GM19467 (cell line): ENCODE measurements at regions not wholly inside any gene's neighbourhood (a gene's known extent, or its start where the extent isn't known, plus 50 kb on each side); places are given as distances from the start of the nearest gene placed in this dataset.

Experiments
- ATAC-seq: cut with Tn5 transposase; IDR thresholded peaks from one replicate; pipeline ENCODE4 v1.9.1; 2021; ENCODE audit warnings: mild to moderate bottlenecking, moderate library complexity; ENCODE audit not compliant: unreplicated experiment

GRCh38 chr4:60116592-60116991, 1083.5 kb upstream of the ADGRL3 start:
- ATAC-seq, result no peak

GRCh38 chr4:60117726-60118323, 1082.3 kb upstream of the ADGRL3 start:
- ATAC-seq, result no peak

- ATAC-seq, result no peak
Measured at GRCh38 chr4:60122820-60123219, 1077.3 kb upstream of the ADGRL3 start.

GRCh38 chr4:60128888-60129287, 1071.2 kb upstream of the ADGRL3 start:
- ATAC-seq, result no peak

GRCh38 chr4:60129740-60130139, 1070.4 kb upstream of the ADGRL3 start:
- no peak for ATAC-seq

- no peak for ATAC-seq
Measured at GRCh38 chr4:60133375-60133774, 1066.8 kb upstream of the ADGRL3 start.

GRCh38 chr4:60134099-60134498, 1066.0 kb upstream of the ADGRL3 start:
- no peak for ATAC-seq

GRCh38 chr4:60155088-60155487, 1045.0 kb upstream of the ADGRL3 start:
- ATAC-seq, result no peak

- ATAC-seq, result no peak
Measured at GRCh38 chr4:60173103-60173502, 1027.0 kb upstream of the ADGRL3 start.

- no peak for ATAC-seq
Measured at GRCh38 chr4:60173718-60174117, 1026.4 kb upstream of the ADGRL3 start.

GRCh38 chr4:60175241-60175640, 1024.9 kb upstream of the ADGRL3 start:
- no peak for ATAC-seq

- ATAC-seq, result no peak
Measured at GRCh38 chr4:60187428-60187827, 1012.7 kb upstream of the ADGRL3 start.

GRCh38 chr4:60189286-60189685, 1010.8 kb upstream of the ADGRL3 start:
- ATAC-seq, result no peak

GRCh38 chr4:60194214-60194613, 1005.9 kb upstream of the ADGRL3 start:
- no peak for ATAC-seq

- no peak for ATAC-seq
Measured at GRCh38 chr4:60195256-60195655, 1004.9 kb upstream of the ADGRL3 start.

GRCh38 chr4:60201052-60201673, 999.0 kb upstream of the ADGRL3 start:
- peak; percentile 88 for ATAC-seq

GRCh38 chr4:60209588-60209987, 990.5 kb upstream of the ADGRL3 start:
- no peak for ATAC-seq

GRCh38 chr4:60215906-60216305, 984.2 kb upstream of the ADGRL3 start:
- ATAC-seq, result no peak

- no peak for ATAC-seq
Measured at GRCh38 chr4:60216752-60217151, 983.4 kb upstream of the ADGRL3 start.

GRCh38 chr4:60221866-60222265, 978.3 kb upstream of the ADGRL3 start:
- ATAC-seq, result no peak

GRCh38 chr4:60223208-60223923, 976.8 kb upstream of the ADGRL3 start:
- ATAC-seq, result no peak

- no peak for ATAC-seq
Measured at GRCh38 chr4:60241866-60242265, 958.3 kb upstream of the ADGRL3 start.
